GM12873 (cell line): ENCODE measurements at regions not wholly inside any gene's neighbourhood (a gene's known extent, or its start where the extent isn't known, plus 50 kb on each side); places are given as distances from the start of the nearest gene placed in this dataset.

ENCODE experiments used
- CTCF ChIP-seq: IDR thresholded peaks from 2 replicates; pipeline ENCODE4 v1.5.1; 2012; ENCODE audit warnings: low read depth, mild to moderate bottlenecking, moderate library complexity, low read length, control low read depth; ENCODE audit not compliant: insufficient read depth; ENCODE audit errors: missing control alignments

GRCh38 chr3:139117883-139118760 is 73.4 kb upstream of the PRR23C start:
- TF ChIP-seq CTCF = no peak

- no peak for TF ChIP-seq CTCF
Measured at GRCh38 chr3:139118835-139119234, 74.1 kb upstream of the PRR23C start.

GRCh38 chr3:139119331-139120025 is 74.8 kb upstream of the PRR23C start:
- TF ChIP-seq CTCF = no peak

- no peak for TF ChIP-seq CTCF
Measured at GRCh38 chr3:139120086-139121056, 75.7 kb upstream of the PRR23C start.

- TF ChIP-seq CTCF = no peak
Measured at GRCh38 chr3:139121513-139122220, 77.0 kb upstream of the PRR23C start.

GRCh38 chr3:139122221-139122581 is 77.5 kb upstream of the PRR23C start:
- TF ChIP-seq CTCF = no peak

GRCh38 chr3:139122612-139123011 is 77.9 kb upstream of the PRR23C start:
- no peak for TF ChIP-seq CTCF
